KMS-11 (cell line): ENCODE measurements at regions not wholly inside any gene's neighbourhood (a gene's known extent, or its start where the extent isn't known, plus 50 kb on each side); places are given as distances from the start of the nearest gene placed in this dataset.

Source experiments
- H2AFZ ChIP-seq: fragments of 200-600 bp; sonication (generic); 2 replicates; pipeline ENCODE4 v1.6.1; 2016; ENCODE audit warnings: antibody characterized with exemption, mixed run types, low read depth
- H3K27ac ChIP-seq: fragments of 200-600 bp; sonication (generic); 2 replicates; pipeline ENCODE4 v1.6.1; 2016; ENCODE audit warnings: mild to moderate bottlenecking, mixed run types
- H3K27me3 ChIP-seq: fragments of 200-600 bp; sonication (generic); 2 replicates; pipeline ENCODE4 v1.6.1; 2017; ENCODE audit warnings: mild to moderate bottlenecking, low read depth, mixed run types, moderate library complexity; ENCODE audit not compliant: insufficient read depth
- H3K36me3 ChIP-seq: fragments of 200-600 bp; sonication (generic); 2 replicates; pipeline ENCODE4 v1.6.1; 2017; ENCODE audit warnings: mild to moderate bottlenecking, mixed run types; ENCODE audit not compliant: insufficient read depth
- H3K4me1 ChIP-seq: fragments of 200-600 bp; sonication (generic); 2 replicates; pipeline ENCODE4 v1.6.1; 2016; ENCODE audit warnings: mild to moderate bottlenecking, low read depth, mixed run types; ENCODE audit not compliant: poor library complexity, severe bottlenecking
- H3K4me2 ChIP-seq: fragments of 200-600 bp; sonication (generic); 2 replicates; pipeline ENCODE4 v1.7.0; 2016; ENCODE audit warnings: mild to moderate bottlenecking, mixed run types
- H3K4me3 ChIP-seq: fragments of 200-600 bp; sonication (generic); IDR thresholded peaks from 2 replicates; pipeline ENCODE4 v1.6.1; 2017; ENCODE audit warnings: low read depth, low read length, mixed read lengths; ENCODE audit not compliant: insufficient read depth
- H3K79me2 ChIP-seq: fragments of 200-600 bp; sonication (generic); 2 replicates; pipeline ENCODE4 v1.6.1; 2016; ENCODE audit warnings: low read depth, mixed run types; ENCODE audit not compliant: insufficient read depth
- H3K9ac ChIP-seq: fragments of 200-600 bp; sonication (generic); 2 replicates; pipeline ENCODE4 v1.6.1; 2016; ENCODE audit warnings: mild to moderate bottlenecking, mixed run types
- H4K20me1 ChIP-seq: fragments of 200-600 bp; sonication (generic); 2 replicates; pipeline ENCODE4 v1.6.1; 2016; ENCODE audit warnings: mild to moderate bottlenecking, mixed run types; ENCODE audit not compliant: insufficient read depth
- CTCF ChIP-seq: fragments of 200-600 bp; sonication (generic); conservative IDR thresholded peaks from 2 replicates; pipeline ENCODE4 v1.6.1; 2017; ENCODE audit warnings: low read depth, mild to moderate bottlenecking, antibody characterized with exemption, low read length, moderate library complexity, mixed read lengths

GRCh38 chr20:43857932-43858331, 56.7 kb upstream of the TOX2 start:
- Histone ChIP-seq H3K27ac (no peak overlapping the region), H3K36me3 (no peaks in the 10 kb centered on the region), H3K79me2 (no peaks in the 10 kb centered on the region), H3K27me3 (no peaks in the 10 kb centered on the region), H4K20me1 (no peaks in the 10 kb centered on the region), H2AFZ (no peak overlapping the region), H3K4me3 (no peak overlapping the region), H3K4me1 (no peaks in the 10 kb centered on the region), H3K9ac (no peak overlapping the region), H3K4me2 (no peak overlapping the region)
- no peak for TF ChIP-seq CTCF

DNA sequence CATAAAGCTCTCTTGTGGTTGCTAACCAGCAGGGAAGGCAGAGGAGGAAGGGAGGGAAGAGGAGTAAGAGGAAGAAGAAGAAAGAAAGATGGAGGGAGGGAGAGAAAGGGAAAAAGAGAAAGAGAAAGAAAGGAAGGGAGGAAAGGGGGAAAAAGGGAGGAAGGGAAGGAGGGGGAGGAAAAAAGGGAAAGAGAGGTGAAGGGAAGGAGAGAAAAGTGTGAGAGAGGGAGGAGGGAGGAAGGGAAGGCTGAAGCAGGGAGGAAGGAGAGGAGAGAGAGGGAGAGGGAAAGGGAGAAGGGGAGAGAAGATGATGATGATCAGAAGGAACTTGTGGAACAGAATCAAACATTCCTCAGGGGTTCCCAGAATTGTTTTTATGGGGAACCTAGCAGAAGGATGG, 57.5 kb upstream of the TOX2 start:
- H3K4me2 ChIP-seq, result no peak overlapping the region
- no peak overlapping the region for H3K9ac ChIP-seq
- no peak overlapping the region for H3K4me3 ChIP-seq
- H2AFZ ChIP-seq, result no peak overlapping the region
- no peaks in the 10 kb centered on the region for H3K79me2 ChIP-seq
- no peaks in the 10 kb centered on the region for H3K36me3 ChIP-seq
- H4K20me1 ChIP-seq, result no peaks in the 10 kb centered on the region
- H3K27ac ChIP-seq, result no peak overlapping the region
- H3K4me1 ChIP-seq, result no peaks in the 10 kb centered on the region
- TF ChIP-seq CTCF, result no peak
- H3K27me3 ChIP-seq, result no peaks in the 10 kb centered on the region

DNA sequence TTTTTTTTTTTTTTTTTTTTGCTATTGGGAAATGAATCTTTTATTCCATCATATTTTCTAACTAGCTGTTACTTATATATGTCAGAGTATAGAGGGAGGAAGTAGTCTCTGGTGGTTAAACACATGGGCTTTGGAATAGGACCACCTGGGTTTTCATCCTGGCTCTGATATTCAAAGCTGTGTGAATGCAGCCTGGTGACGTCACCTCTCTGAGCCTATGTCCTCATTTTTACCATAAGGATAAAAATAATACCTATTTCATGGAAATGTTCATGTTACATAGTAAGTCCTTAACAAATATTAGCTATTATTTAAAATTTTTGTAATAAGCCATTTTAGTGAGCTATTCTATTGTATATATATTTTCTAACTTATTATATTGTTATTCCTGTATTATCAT, 58.8 kb upstream of the TOX2 start:
- H4K20me1 ChIP-seq, result no peaks in the 10 kb centered on the region
- H3K79me2 ChIP-seq, result no peaks in the 10 kb centered on the region
- no peak overlapping the region for H2AFZ ChIP-seq
- H3K4me3 ChIP-seq, result no peak overlapping the region
- H3K27ac ChIP-seq, result no peak overlapping the region
- no peaks in the 10 kb centered on the region for H3K27me3 ChIP-seq
- H3K9ac ChIP-seq, result no peak overlapping the region
- no peak overlapping the region for H3K4me2 ChIP-seq
- no peak for TF ChIP-seq CTCF
- H3K4me1 ChIP-seq, result no peaks in the 10 kb centered on the region
- H3K36me3 ChIP-seq, result no peaks in the 10 kb centered on the region

GRCh38 chr20:43853918-43854317, 60.7 kb upstream of the TOX2 start:
- no peaks in the 10 kb centered on the region for H4K20me1 ChIP-seq
- no peaks in the 10 kb centered on the region for H3K27me3 ChIP-seq
- no peaks in the 10 kb centered on the region for H3K36me3 ChIP-seq
- H3K4me2 ChIP-seq, result no peak overlapping the region
- H3K4me1 ChIP-seq, result no peaks in the 10 kb centered on the region
- no peak overlapping the region for H3K9ac ChIP-seq
- H3K4me3 ChIP-seq, result no peak overlapping the region
- TF ChIP-seq CTCF, result no peak
- no peaks in the 10 kb centered on the region for H3K79me2 ChIP-seq
- no peak overlapping the region for H3K27ac ChIP-seq
- no peak overlapping the region for H2AFZ ChIP-seq
